Osteocyte (in vitro differentiated cells): ENCODE measurements at regions not wholly inside any gene's neighbourhood (a gene's known extent, or its start where the extent isn't known, plus 50 kb on each side); places are given as distances from the start of the nearest gene placed in this dataset.
"Not testable (repeated sequence)": the region's sequence is repeated elsewhere in the genome, so short reads cannot be mapped to it uniquely, and the experiment has no call there.

Experiments
- DNase-seq: peaks from one replicate; pipeline ENCODE4 v3.0.0; 2021; ENCODE audit warnings: mixed read lengths; ENCODE audit not compliant: unreplicated experiment; ENCODE audit errors: extremely low spot score
- H3K27ac Mint-ChIP-seq: one replicate; pipeline ENCODE4 v1.8.0; 2021; ENCODE audit warnings: mild to moderate bottlenecking, mixed read lengths; ENCODE audit not compliant: unreplicated experiment
- H3K27me3 Mint-ChIP-seq: one replicate; pipeline ENCODE4 v1.8.0; 2021; ENCODE audit warnings: mixed read lengths; ENCODE audit not compliant: unreplicated experiment
- H3K36me3 Mint-ChIP-seq: one replicate; pipeline ENCODE4 v1.8.0; 2021; ENCODE audit warnings: mixed read lengths; ENCODE audit not compliant: unreplicated experiment
- H3K4me1 Mint-ChIP-seq: one replicate; pipeline ENCODE4 v1.8.0; 2021; ENCODE audit warnings: mixed read lengths; ENCODE audit not compliant: unreplicated experiment
- H3K4me3 Mint-ChIP-seq: one replicate; pipeline ENCODE4 v1.8.0; 2021; ENCODE audit warnings: mild to moderate bottlenecking, moderate library complexity, mixed read lengths; ENCODE audit not compliant: unreplicated experiment
- H3K9me3 Mint-ChIP-seq: one replicate; pipeline ENCODE4 v1.8.0; 2021; ENCODE audit warnings: mixed read lengths; ENCODE audit not compliant: unreplicated experiment
- CTCF ChIP-seq: fragments of 200-600 bp; sonication (generic); IDR thresholded peaks from 2 replicates; pipeline ENCODE4 v1.5.0; 2021; ENCODE audit warnings: antibody characterized with exemption, mild to moderate bottlenecking, moderate library complexity

- Mint-ChIP-seq H3K27ac (no peak overlapping the region), H3K4me3 (no peak overlapping the region), H3K36me3 (no peaks in the 10 kb centered on the region), H3K4me1 (no peaks in the 10 kb centered on the region), H3K27me3 (peaks cover 2% of the 10 kb centered on the region), H3K9me3 (no peaks in the 10 kb centered on the region)
- TF ChIP-seq CTCF = no peak
- no peak for DNase-seq
Observed at GRCh38 chr3:145429546-145429945, 731.4 kb downstream of the PLOD2 start.

GRCh38 chr3:145448436-145448835, 712.5 kb downstream of the PLOD2 start:
- no peak overlapping the region for H3K27ac Mint-ChIP-seq
- no peaks in the 10 kb centered on the region for H3K4me1 Mint-ChIP-seq
- H3K36me3 Mint-ChIP-seq = no peaks in the 10 kb centered on the region
- TF ChIP-seq CTCF = no peak
- no peak for DNase-seq
- no peaks in the 10 kb centered on the region for H3K9me3 Mint-ChIP-seq
- H3K27me3 Mint-ChIP-seq = peaks cover 3% of the 10 kb centered on the region
- no peak overlapping the region for H3K4me3 Mint-ChIP-seq

- no peak for DNase-seq
- no peaks in the 10 kb centered on the region for H3K36me3 Mint-ChIP-seq
- TF ChIP-seq CTCF = no peak
- no peak overlapping the region for H3K4me3 Mint-ChIP-seq
- H3K27ac Mint-ChIP-seq = no peak overlapping the region
- peaks cover 5% of the 10 kb centered on the region for H3K27me3 Mint-ChIP-seq
- H3K4me1 Mint-ChIP-seq = no peaks in the 10 kb centered on the region
- H3K9me3 Mint-ChIP-seq = no peaks in the 10 kb centered on the region
Observed at GRCh38 chr3:145450018-145450682, 710.8 kb downstream of the PLOD2 start.

GRCh38 chr3:145457825-145458552, 703.0 kb downstream of the PLOD2 start:
- H3K4me1 Mint-ChIP-seq = no peaks in the 10 kb centered on the region
- no peak overlapping the region for H3K4me3 Mint-ChIP-seq
- H3K9me3 Mint-ChIP-seq = no peaks in the 10 kb centered on the region
- no peak overlapping the region for H3K27ac Mint-ChIP-seq
- no peak for TF ChIP-seq CTCF
- peaks cover 5% of the 10 kb centered on the region for H3K27me3 Mint-ChIP-seq
- DNase-seq = no peak
- H3K36me3 Mint-ChIP-seq = no peaks in the 10 kb centered on the region

GRCh38 chr3:145459681-145460080, 701.3 kb downstream of the PLOD2 start:
- not testable (repeated sequence) for H3K36me3 Mint-ChIP-seq, H3K27ac Mint-ChIP-seq, H3K27me3 Mint-ChIP-seq, H3K4me1 Mint-ChIP-seq, H3K9me3 Mint-ChIP-seq, H3K4me3 Mint-ChIP-seq, DNase-seq
